ENCODE measurements at regions not wholly inside any gene's neighbourhood (a gene's known extent, or its start where the extent isn't known, plus 50 kb on each side); places are given as distances from the start of the nearest gene placed in this dataset.
A peak's percentile ranks its signal among the peaks of the same experiment; 100 is the strongest.

DNA sequence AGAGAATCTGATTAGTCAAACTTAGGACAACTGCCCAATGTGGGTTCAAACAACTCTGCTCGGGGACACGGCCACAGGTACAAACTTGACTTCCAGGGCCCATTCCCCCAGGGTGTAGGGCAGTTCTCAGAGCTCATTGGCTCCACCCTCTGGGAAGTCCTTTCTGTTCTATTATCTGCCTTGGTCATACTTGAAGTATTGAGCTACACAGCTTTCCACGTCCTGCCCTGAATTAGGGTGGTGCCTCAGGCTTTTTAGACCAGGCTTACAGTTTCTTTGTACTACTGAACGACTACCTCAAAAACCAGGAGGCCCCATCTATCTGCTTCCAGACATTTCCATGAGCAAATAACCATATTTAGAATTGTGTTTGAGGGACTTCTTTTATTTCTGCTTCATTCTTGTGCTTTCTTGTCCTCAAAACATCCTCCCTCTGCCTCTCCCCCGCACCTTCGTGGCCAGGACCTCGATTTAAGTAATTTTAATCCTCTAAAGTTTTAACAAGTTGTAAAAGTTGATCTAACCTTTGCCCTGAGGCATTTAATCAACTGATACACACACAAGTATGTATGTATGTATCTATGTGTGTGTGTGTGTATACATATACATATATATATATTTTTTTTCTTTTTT lies 281.7 kb upstream of the AMIGO2 start:
- ATAC-seq (peak; percentile 72), FAIRE-seq (no peak), DNase-seq (ENCODE audit: low spot score) (no peak)
- POLR2A ChIA-PET = no interaction called here
- Histone ChIP-seq H3K9me3 (ENCODE audit: low read length) (no peaks in the 10 kb centered on the region), H3K4me2 (ENCODE audit: low read depth, low read length) (peak overlapping the region; percentile 18; the same call in 1 of the 2 replicates), H3K9ac (ENCODE audit: insufficient read depth, low read depth, low read length) (no peak overlapping the region), H3K36me3 (replicated peaks in 1 of 2; ENCODE audit: control insufficient read depth in 1 of 2, insufficient read depth in 2 of 2, low read length in 2 of 2) (no peaks in the 10 kb centered on the region), H4K20me1 (ENCODE audit: insufficient read depth, low read length) (no peaks in the 10 kb centered on the region), H3K4me1 (ENCODE audit: insufficient read depth, low read length) (no peaks in the 10 kb centered on the region), H3K79me2 (ENCODE audit: insufficient read depth, low read length) (no peaks in the 10 kb centered on the region), H3K4me3 (replicated peaks in 1 of 3; ENCODE audit: insufficient read depth in 1 of 3, low read depth in 2 of 3, low read length in 3 of 3) (no peak overlapping the region), H3K27ac (ENCODE audit: extremely low read length, insufficient read depth, low read length) (no peak overlapping the region), H3K27me3 (ENCODE audit: control insufficient read depth in 1 of 2, insufficient read depth in 2 of 2, low read length in 2 of 2) (no peaks in the 10 kb centered on the region), H2AFZ (ENCODE audit: low read length) (no peak overlapping the region)
- BruUV-seq (replicated peaks) = no TSS peak
- WGBS (ENCODE audit: low lambda C conversion rate) = 1% methylated on average over 7 of the region's 7 CpGs
- CTCF ChIA-PET (ENCODE audit: low intra/inter-chr PET ratio, low total read pairs) = no interaction called here
- TF ChIP-seq ZBTB2 (CRISPR knock-in tag; IDR thresholded peaks at IDR 0.05; ENCODE audit: low read depth) (no peak), CTCF (CRISPR knock-in tag; IDR thresholded peaks at IDR 0.05) (peak; percentile 41), STAG1 (CRISPR knock-in tag; IDR thresholded peaks at IDR 0.05) (peak; percentile 28; the same call in 1 of the 2 replicates)
- intact Hi-C loops (cut with micrococcal nuclease; ENCODE audit: unreplicated experiment) = no loop called here
- in situ Hi-C loops (cut with HindIII; ENCODE audit: extremely low pct_ligation_motif_present, low pct_unique_long_range_greater_than_20kb) = no loop called here

- H3K27me3 ChIP-seq (ENCODE audit: control insufficient read depth in 1 of 2, insufficient read depth in 2 of 2, low read length in 2 of 2) = no peaks in the 10 kb centered on the region
- BruUV-seq (replicated peaks) = no TSS peak
- FAIRE-seq (no peak), DNase-seq (ENCODE audit: low spot score) (no peak), ATAC-seq (no peak)
- POLR2A ChIA-PET = no interaction called here
- in situ Hi-C loops (cut with HindIII; ENCODE audit: extremely low pct_ligation_motif_present, low pct_unique_long_range_greater_than_20kb) (no loop called here), intact Hi-C loops (cut with micrococcal nuclease; ENCODE audit: unreplicated experiment) (no loop called here)
- peak overlapping the region; percentile 18; the same call in 1 of the 2 replicates for H3K4me2 ChIP-seq (ENCODE audit: low read depth, low read length)
- H3K4me1 ChIP-seq (ENCODE audit: insufficient read depth, low read length) = no peaks in the 10 kb centered on the region
- H3K4me3 ChIP-seq (replicated peaks in 1 of 3; ENCODE audit: insufficient read depth in 1 of 3, low read depth in 2 of 3, low read length in 3 of 3) = no peak overlapping the region
- H3K79me2 ChIP-seq (ENCODE audit: insufficient read depth, low read length) = no peaks in the 10 kb centered on the region
- H3K27ac ChIP-seq (ENCODE audit: extremely low read length, insufficient read depth, low read length) = no peak overlapping the region
- no peak overlapping the region for H3K9ac ChIP-seq (ENCODE audit: insufficient read depth, low read depth, low read length)
- no peaks in the 10 kb centered on the region for H3K36me3 ChIP-seq (replicated peaks in 1 of 2; ENCODE audit: control insufficient read depth in 1 of 2, insufficient read depth in 2 of 2, low read length in 2 of 2)
- H2AFZ ChIP-seq (ENCODE audit: low read length) = no peak overlapping the region
- CTCF ChIA-PET (ENCODE audit: low intra/inter-chr PET ratio, low total read pairs) = no interaction called here
- no peaks in the 10 kb centered on the region for H4K20me1 ChIP-seq (ENCODE audit: insufficient read depth, low read length)
- WGBS (ENCODE audit: low lambda C conversion rate) = 30% methylated on average over 4 of the region's 4 CpGs
- H3K9me3 ChIP-seq (ENCODE audit: low read length) = no peaks in the 10 kb centered on the region
- TF ChIP-seq, protein P1, sequence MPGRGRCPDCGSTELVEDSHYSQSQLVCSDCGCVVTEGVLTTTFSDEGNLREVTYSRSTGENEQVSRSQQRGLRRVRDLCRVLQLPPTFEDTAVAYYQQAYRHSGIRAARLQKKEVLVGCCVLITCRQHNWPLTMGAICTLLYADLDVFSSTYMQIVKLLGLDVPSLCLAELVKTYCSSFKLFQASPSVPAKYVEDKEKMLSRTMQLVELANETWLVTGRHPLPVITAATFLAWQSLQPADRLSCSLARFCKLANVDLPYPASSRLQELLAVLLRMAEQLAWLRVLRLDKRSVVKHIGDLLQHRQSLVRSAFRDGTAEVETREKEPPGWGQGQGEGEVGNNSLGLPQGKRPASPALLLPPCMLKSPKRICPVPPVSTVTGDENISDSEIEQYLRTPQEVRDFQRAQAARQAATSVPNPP (CRISPR knock-in tag; IDR thresholded peaks at IDR 0.05) = no peak
- no peak for TF ChIP-seq TCF7L2 (IDR thresholded peaks at IDR 0.05; ENCODE audit: low read depth, low read length)
- TF ChIP-seq SMARCC2 (IDR thresholded peaks at IDR 0.05) = no peak
- no peak for TF ChIP-seq PBX3 (CRISPR knock-in tag; IDR thresholded peaks at IDR 0.05; ENCODE audit: borderline replicate concordance)
- TF ChIP-seq ZNF672 (CRISPR knock-in tag; IDR thresholded peaks at IDR 0.05) = no peak
- no peak for TF ChIP-seq ZNF703 (CRISPR knock-in tag; IDR thresholded peaks at IDR 0.05; ENCODE audit: borderline replicate concordance)
- no peak for TF ChIP-seq AKAP8 (CRISPR knock-in tag; IDR thresholded peaks at IDR 0.05)
Measured at GRCh38 chr12:47360771-47361388, 281.1 kb upstream of the AMIGO2 start.

Data from HepG2 (cell line).